ENCODE measurements at regions not wholly inside any gene's neighbourhood (a gene's known extent, or its start where the extent isn't known, plus 50 kb on each side); places are given as distances from the start of the nearest gene placed in this dataset.

DNA sequence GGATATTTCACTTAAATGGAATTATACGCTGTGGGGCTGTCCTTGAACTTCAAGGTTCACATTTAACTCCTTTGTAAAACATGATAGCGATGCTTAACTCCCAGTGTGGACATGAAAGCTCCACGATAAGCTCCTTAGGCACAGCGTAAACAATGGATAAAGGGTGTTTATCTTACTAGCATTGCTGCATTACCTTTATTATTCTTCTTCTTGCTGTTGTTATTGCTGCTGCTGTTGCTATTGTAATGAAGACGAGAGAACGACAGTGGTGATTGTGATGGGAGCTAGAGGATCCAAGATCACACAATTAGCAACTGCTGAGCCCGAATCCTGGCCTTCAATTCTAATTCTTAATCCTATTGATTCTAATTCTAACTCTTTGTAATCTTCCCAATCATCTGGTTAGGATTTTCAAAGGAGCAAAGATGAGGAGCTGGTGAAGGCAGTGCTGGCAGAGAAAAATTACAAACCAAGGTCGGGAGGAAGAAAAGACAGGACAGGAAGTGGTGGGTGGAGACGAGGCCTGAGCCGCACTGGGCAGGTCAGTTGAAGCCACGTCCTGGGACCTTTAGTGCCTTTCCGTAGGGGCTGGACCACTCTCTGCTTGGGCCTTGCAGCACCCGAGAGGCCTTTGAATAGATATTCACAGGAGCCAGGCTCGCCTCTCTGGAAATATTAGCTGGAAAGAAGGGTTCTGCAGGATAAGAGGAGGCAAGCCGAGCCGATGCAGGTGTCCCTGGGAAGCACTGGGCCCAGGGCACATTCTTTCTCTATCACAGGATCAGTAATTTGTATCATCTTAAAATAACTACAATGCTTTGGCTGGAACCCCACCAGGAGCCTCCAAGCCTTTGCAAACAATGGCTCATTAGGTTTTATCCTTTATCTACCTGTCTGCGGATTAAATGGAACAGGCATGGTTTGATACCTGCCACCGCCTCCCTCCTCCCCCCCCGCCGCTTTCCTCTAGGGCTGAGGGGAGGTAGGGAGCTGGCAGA is 571.6 kb downstream of the AJAP1 start:
- DNase-seq (ENCODE audit: low read depth) = no peak
- H3K4me3 ChIP-seq (replicated peaks; ENCODE audit: low read depth, low read length) = no peak overlapping the region
- TF ChIP-seq, protein P1, sequence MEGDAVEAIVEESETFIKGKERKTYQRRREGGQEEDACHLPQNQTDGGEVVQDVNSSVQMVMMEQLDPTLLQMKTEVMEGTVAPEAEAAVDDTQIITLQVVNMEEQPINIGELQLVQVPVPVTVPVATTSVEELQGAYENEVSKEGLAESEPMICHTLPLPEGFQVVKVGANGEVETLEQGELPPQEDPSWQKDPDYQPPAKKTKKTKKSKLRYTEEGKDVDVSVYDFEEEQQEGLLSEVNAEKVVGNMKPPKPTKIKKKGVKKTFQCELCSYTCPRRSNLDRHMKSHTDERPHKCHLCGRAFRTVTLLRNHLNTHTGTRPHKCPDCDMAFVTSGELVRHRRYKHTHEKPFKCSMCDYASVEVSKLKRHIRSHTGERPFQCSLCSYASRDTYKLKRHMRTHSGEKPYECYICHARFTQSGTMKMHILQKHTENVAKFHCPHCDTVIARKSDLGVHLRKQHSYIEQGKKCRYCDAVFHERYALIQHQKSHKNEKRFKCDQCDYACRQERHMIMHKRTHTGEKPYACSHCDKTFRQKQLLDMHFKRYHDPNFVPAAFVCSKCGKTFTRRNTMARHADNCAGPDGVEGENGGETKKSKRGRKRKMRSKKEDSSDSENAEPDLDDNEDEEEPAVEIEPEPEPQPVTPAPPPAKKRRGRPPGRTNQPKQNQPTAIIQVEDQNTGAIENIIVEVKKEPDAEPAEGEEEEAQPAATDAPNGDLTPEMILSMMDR (IDR thresholded peaks at IDR 0.05; ENCODE audit: low read length, missing control alignments) = no peak

DNA sequence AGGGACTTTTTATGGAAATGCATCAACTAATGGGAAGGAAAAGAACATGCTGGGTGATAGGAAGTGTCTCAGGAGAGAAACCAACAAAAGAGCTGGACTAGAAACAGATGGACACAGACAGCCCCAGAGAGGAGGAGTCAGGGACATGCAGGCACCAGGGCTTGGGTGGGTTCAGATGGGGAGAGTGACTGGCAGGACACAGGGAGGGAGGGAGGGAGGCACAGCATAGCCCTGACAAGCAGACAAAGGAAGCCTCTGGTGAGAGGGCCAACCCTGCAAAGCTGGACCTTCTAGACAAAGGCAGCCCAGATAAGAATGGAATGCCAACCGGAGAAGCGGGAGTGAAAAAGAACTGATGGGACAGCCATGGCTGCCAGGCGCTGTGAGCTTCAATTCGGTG is 568.8 kb downstream of the AJAP1 start:
- no peak for DNase-seq (ENCODE audit: low read depth)
- TF ChIP-seq, protein P1 (IDR thresholded peaks at IDR 0.05; ENCODE audit: low read length, missing control alignments) = no peak
- H3K4me3 ChIP-seq (replicated peaks; ENCODE audit: low read depth, low read length) = no peak overlapping the region

DNA sequence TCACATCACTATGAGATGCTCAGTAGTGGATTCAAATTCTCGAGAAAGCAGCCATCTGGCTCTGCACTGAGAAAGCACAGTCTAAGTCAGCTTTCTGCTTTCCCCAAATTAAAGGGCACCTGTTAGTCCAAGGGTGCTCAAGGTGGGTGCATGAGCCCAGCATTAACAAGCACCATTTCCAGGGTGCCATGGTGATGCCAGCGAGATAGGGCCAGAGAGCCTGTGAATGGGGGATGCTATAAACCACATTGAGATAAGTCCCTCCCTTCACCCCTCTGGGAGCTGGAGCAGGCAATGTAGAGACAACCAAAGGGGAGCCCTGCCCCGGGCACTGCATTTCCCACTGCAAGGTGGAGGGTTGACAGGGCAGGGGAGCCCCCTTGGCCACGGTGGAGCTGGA is 568.2 kb downstream of the AJAP1 start:
- TF ChIP-seq, protein P1 (IDR thresholded peaks at IDR 0.05; ENCODE audit: low read length, missing control alignments) = no peak
- no peak for DNase-seq (ENCODE audit: low read depth)
- no peak overlapping the region for H3K4me3 ChIP-seq (replicated peaks; ENCODE audit: low read depth, low read length)

DNA sequence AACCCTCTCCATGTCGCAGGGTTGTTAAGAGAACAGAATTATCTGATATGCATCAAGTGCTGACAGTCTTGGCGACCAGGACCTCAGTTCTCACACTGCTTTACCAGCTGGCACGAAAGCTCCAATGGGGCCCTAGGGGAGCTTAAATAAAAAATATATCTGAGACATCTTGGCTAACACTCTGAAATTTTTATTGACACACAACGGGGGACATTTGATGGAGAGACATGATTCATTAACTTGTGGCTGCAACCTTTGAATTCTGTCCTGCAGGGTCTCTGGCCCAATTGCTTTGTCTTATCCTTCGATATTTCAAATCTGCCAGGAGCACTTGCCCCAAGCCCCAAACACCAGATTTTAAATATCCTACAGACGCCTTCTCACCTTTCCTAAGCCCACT is 567.0 kb downstream of the AJAP1 start:
- H3K4me3 ChIP-seq (replicated peaks; ENCODE audit: low read depth, low read length) = no peak overlapping the region
- DNase-seq (ENCODE audit: low read depth) = no peak
- TF ChIP-seq, protein P1 (IDR thresholded peaks at IDR 0.05; ENCODE audit: low read length, missing control alignments) = no peak

DNA sequence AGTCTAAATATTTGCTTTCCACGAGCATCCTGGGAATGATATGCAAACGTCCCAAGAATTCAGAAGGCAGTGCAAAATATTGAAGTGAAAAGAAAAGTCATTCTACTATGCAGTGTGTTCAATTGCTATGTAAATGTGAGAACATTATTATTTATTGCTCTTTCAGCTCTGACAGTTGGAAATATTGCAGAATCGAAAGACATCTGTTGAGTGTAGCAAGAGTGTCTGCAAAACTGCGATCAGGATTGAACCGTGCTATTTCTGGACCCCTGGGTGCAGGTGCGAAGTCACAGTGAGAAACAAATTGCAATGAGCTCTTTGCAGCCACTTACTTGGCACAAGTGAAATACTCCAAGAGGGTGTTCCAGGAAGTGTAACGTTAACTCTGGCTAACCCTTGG is 566.4 kb downstream of the AJAP1 start:
- H3K4me3 ChIP-seq (replicated peaks; ENCODE audit: low read depth, low read length) = no peak overlapping the region
- DNase-seq (ENCODE audit: low read depth) = no peak
- TF ChIP-seq, protein P1 (IDR thresholded peaks at IDR 0.05; ENCODE audit: low read length, missing control alignments) = no peak

DNA sequence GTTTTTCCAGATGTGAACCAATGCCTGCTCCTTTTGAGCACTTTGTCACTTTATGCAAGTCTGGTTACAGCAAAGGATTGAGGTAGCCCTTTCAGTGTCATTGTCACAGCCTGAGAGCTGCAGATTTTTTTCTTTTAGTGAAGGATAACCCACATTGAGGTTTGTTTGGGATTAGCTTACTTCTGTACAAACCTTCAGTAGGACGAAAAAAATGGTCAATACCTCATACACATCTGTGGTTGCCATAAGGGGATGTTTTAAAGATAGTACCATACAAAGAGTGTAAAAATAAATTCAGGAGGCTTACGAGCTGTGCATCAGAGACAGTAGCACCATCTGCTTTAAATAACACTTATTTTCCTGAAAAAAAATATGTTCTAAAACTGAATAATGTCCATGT is 566.0 kb downstream of the AJAP1 start:
- DNase-seq (ENCODE audit: low read depth) = no peak
- no peak overlapping the region for H3K4me3 ChIP-seq (replicated peaks; ENCODE audit: low read depth, low read length)
- TF ChIP-seq, protein P1 (IDR thresholded peaks at IDR 0.05; ENCODE audit: low read length, missing control alignments) = no peak

All from fibroblast of pulmonary artery (primary cell).